ENCODE measurements at regions not wholly inside any gene's neighbourhood (a gene's known extent, or its start where the extent isn't known, plus 50 kb on each side); places are given as distances from the start of the nearest gene placed in this dataset.

DNA sequence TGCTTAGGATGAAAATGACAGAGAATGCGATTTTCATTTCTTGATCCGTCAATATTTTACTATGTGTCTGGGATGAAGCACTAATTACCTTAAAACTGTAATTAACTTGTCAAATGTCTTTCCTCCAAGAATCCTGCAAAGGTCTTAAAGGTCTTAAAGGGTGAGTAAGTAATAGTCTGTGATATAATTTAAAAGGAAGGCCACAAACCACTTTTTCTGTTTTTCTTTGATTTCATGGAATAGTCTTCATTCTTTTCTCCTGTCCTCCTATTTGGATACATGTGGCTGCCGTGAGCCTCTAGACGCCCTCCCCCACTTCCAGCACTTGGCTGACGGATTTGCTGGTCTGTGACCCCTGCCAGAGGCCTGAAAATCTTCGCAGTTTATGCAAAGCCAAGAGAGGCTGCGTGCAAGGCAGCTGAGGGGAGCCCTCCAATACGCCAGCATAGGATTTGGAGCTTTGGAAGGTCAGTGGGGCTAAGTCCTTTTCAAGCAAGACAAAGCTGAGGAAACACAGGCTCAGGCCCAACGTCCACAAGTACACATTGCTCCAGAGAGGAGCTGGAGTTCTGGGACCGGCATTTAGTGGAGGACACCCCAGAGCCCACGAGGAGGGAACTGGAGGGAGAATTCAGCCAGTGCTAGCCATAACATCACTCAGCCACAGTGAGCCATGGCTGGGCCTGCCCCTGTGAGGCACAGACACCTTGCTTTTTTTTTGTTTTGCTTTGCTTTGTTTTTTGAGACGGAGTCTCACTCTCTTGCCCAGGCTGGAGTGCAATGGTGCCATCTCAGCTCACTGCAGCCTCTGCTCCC lies 382.6 kb downstream of the SMOC2 start:
- TF ChIP-seq, protein P1, sequence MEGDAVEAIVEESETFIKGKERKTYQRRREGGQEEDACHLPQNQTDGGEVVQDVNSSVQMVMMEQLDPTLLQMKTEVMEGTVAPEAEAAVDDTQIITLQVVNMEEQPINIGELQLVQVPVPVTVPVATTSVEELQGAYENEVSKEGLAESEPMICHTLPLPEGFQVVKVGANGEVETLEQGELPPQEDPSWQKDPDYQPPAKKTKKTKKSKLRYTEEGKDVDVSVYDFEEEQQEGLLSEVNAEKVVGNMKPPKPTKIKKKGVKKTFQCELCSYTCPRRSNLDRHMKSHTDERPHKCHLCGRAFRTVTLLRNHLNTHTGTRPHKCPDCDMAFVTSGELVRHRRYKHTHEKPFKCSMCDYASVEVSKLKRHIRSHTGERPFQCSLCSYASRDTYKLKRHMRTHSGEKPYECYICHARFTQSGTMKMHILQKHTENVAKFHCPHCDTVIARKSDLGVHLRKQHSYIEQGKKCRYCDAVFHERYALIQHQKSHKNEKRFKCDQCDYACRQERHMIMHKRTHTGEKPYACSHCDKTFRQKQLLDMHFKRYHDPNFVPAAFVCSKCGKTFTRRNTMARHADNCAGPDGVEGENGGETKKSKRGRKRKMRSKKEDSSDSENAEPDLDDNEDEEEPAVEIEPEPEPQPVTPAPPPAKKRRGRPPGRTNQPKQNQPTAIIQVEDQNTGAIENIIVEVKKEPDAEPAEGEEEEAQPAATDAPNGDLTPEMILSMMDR (IDR thresholded peaks at IDR 0.05; ENCODE audit: borderline replicate concordance, extremely low read depth, low read length, poor library complexity, severe bottlenecking): no peak
- TF ChIP-seq EZH2 (IDR thresholded peaks at IDR 0.05; ENCODE audit: borderline replicate concordance, low read depth, low read length, severe bottlenecking): no peak
